ENCODE measurements at regions not wholly inside any gene's neighbourhood (a gene's known extent, or its start where the extent isn't known, plus 50 kb on each side); places are given as distances from the start of the nearest gene placed in this dataset.
"Not testable (repeated sequence)": the region's sequence is repeated elsewhere in the genome, so short reads cannot be mapped to it uniquely, and the experiment has no call there.

DNA sequence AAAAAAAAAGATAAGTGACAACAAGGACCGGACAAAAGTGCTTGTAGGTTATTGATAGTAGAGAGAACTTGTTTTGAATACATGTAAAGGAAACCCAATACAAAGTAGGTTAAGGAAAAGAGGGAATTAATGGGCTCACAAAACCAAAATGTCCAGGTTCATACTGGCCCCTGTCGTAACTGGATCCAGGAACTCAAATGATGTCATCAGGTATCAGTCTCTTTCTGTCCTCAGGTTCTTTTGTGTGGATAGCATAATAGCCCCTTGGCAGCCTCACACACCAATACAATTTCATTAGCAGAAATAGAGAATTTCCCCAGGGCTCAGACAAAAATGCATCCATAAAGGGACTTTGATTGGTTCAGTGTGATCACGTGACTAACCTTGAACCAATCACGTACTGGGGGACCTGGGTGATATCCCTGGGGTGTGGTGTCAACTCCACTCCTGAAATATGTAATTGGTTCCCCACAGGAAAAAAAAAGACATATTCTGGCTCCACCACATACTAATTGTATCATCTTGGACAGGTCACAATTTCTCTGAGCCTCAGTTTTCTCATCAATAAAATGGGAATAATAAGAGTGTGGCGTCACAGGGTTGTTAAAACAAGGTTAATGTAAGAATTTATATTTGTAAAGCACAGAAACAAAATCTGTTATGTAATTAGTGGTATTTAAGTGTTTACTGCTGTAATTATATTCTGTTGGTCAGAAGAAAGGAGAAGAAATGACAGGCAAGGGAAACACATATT lies 174.8 kb downstream of the PDGFRA start:
- in situ Hi-C loops (cut with HindIII; ENCODE audit: low sequenced_read_pairs) = no loop called here

DNA sequence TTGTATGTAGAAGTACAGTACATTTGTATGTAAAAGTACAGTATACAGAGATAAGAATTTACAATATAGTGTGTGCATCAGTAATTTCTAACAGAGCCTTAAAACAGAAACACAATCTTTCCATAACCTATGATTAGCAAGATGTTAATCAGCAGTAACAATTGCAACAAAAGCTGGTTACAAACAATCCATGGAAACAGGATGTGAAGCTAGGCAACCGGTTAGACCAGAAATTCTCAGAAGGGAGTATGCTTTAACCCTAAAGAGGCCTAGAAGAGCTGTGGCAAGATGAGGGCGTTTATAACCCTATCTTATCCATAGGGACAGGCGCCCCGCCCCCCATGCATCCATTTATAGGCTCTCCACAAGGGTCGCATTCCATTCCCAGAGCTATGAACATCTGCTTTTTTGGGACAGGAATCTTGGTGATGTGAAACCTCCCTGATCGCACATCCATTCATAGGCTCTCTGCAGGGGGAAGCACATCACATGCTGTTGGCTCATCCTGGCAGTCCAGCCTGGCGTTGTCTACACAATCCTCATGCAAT lies 180.3 kb downstream of the PDGFRA start:
- in situ Hi-C loops (cut with HindIII; ENCODE audit: low sequenced_read_pairs) = not testable (repeated sequence)

DNA sequence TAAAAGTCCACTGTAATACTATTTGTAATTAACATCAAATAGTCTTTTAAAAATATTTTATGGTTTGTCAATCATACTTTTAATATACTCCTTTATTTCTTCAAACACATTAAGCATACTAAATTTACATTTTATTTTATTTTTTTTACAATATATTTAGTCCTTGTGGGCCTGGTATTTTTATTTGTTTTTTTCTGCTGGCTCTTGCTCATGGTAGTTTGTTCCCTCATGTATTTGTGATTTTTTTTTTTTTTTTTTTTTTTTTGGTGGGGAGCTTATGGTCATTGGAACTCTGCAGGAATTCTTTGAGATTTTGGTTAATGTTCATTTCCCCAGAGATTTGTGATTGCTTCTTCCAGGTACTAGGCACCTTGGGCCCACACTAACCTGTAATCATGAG lies 185.5 kb downstream of the PDGFRA start:
- in situ Hi-C loops (cut with HindIII; ENCODE audit: low sequenced_read_pairs) = no loop called here

DNA sequence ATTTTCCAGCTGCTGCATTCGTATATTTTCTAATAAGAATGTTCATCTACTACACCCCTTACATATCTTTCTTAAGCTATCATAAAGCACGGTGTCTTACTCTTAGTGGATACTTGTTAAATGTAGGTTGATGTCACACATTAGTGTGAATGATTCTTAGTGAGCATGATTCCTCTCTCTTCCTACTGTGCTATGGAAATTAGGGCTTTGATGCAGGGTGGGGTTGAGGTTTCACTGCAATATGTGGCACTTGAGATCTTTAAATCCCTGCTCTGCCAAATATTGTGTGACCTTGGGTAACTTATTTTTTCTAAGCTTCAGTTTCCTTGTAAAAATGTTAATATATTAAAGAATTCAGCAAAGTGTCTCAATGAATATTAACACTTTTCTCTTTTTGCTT lies 188.4 kb downstream of the PDGFRA start:
- in situ Hi-C loops (cut with HindIII; ENCODE audit: low sequenced_read_pairs) = no loop called here

DNA sequence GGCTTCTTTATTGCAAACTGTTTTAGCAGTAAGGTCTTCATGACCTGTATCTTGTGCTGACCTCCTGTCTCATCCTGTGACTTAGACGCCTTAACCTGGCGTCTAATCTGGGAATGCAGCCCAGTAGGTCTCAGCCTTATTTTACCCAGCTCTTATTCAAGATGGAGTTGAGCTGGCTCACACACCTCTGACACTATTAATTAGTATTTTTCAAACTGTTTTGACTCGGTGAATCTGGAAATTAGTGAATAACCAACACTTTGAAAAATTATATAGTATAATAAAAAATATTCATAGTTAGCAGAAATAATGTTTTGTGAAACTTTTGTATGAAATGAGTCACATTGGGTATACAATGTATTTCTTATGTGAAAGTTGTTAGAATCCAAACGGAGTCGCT lies 189.4 kb downstream of the PDGFRA start:
- in situ Hi-C loops (cut with HindIII; ENCODE audit: low sequenced_read_pairs) = no loop called here

DNA sequence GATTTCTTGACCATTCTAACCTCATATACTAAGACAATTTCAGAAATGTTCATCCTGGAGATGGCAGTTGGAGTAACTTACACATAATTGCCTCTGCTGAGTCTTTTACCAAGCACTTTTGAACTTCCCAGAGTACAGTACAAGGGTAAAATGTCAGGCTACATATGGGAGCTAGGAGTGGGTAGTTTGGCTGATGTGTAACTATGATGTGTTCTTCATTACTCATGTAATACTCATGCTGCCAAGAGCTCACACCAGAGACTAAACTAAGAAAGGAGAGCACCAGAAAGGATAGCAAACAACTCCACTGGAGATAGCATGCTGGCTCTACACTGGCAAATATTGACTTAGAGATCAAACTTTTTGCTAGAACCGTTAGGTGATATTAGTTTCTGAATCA lies 194.0 kb downstream of the PDGFRA start:
- in situ Hi-C loops (cut with HindIII; ENCODE audit: low sequenced_read_pairs) = loop anchor here (5.0 kb wide), 1 partner anchor 86 kb away; no protein-coding TSS in a partner anchor

DNA sequence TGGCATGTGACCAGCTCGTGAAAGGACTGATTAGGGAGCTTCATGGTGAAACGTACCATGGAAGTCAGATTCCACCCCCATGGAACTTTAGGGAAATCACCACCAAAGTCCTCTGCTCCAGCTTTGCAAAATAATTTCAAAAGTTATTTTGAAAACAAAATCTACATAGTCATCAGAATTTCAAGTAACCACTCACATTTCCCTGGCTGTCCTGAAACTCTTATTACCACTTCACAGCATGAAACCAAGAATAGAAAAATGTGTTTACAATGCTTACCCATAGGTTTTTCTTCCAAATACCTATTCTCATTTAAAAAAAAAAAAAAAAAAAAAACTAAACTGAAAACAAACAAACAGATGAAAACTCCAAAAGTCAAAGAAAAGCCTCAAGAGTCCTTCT lies 198.7 kb downstream of the PDGFRA start:
- in situ Hi-C loops (cut with HindIII; ENCODE audit: low sequenced_read_pairs) = no loop called here

DNA sequence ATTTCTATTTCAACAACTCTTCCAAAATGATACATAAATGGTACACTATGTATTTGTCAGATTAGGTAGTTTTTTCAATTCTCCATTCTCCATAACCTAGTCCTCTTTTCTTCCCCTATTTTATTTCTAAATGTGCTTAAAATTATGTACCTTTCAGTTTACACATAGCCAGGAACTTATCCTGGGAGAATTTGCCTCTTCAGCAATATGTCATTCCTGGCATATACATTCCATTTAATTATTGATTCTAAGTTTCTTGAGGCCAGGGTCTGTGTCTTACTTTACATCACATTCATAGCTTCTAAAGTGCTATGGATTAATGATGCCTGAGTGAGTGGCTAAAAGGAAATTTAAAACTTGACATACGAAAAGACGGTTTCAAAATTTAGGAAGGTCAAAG lies 199.8 kb downstream of the PDGFRA start:
- in situ Hi-C loops (cut with HindIII; ENCODE audit: low sequenced_read_pairs) = no loop called here

DNA sequence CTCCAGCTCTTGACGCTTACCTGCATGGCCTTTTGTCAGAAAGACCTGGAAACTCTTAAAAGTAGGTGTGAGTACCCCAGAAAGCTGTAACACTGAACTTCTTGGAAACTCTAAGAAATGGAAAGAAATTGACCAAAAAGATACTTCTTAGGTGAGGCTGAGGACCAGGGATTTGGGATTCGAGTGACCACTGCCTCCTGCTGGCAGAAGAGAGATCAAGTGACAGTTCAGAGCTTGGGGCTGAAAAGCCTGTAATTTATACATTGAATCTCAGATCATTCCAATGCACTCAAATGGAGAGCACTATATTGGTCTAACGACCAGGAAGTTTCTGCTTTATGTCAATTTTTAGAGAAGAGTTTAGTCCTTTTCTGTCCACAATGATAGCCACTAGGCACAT lies 204.6 kb downstream of the PDGFRA start:
- in situ Hi-C loops (cut with HindIII; ENCODE audit: low sequenced_read_pairs) = no loop called here

DNA sequence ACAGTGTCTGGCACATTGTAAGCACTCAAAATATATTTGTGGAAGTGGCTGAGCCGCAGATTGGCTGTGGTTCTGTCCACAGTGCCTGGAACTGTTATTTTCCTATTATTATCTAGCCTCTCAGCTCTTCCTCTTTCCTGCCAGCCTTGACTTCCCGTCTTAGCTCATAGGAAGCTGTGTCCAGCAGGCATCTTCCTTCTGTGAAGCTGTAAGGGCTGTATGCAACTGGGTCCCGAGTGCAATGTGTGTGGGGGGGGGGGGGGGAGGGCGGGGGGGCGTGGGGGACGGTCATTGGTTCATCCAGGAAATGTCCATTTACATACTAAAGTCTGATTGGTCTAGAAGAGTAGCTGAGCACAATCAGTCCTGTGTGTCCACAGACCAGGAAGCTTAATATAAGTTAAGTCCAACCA lies 210.7 kb downstream of the PDGFRA start:
- in situ Hi-C loops (cut with HindIII; ENCODE audit: low sequenced_read_pairs) = no loop called here

DNA sequence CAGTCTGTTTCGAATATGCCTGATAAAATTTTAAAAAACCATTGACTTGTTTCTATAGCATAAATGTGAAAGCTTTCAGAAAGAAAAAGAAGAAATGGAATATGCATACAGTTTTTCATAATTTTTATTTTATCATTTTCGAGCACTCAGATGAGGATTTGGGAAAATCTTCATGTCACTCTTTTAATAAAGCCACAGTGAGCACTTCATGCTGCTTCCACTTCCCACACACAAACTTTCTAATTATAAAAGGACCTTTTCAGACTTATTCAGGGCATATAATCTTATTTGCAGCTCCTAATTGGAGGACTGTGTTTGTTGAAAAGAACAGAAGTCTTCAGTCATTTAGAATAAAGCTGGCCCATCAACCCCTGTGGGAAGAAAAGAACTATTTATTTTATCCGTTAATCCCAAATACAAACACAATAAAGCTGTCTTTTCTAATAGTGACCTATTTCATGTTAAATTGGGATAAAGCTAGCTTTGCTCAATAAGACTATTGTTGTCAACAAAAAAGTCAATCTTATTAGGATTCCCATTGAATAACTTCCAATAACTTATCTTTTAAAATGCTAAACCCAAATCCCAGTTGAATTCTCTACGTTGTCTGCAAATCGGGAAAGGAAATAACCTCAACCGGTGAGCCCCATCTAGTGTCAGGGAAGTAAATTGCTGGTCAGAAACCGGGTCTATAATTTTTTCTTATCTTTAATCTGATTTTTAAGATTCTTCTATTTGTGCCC lies 211.5 kb downstream of the PDGFRA start:
- in situ Hi-C loops (cut with HindIII; ENCODE audit: low sequenced_read_pairs) = no loop called here

DNA sequence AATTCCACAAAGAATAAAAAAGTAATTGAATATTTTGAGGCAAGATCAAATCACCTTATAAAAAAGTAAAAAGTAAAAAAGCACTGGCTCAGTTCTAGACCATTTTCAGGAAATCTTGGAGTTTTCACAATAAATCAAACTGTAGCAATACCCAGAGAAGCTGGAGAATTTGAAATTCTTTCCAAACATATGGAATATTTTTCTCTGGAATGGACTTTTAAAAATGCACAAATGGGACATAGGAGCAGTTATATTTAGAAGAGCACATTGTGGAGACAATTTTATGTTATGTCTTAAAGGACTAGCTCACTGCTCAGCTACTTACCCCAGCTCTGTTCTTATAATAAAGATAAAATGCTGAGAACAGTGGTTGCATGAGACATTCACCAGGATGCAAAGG lies 211.9 kb upstream of the KIT start:
- in situ Hi-C loops (cut with HindIII; ENCODE audit: low sequenced_read_pairs) = no loop called here

DNA sequence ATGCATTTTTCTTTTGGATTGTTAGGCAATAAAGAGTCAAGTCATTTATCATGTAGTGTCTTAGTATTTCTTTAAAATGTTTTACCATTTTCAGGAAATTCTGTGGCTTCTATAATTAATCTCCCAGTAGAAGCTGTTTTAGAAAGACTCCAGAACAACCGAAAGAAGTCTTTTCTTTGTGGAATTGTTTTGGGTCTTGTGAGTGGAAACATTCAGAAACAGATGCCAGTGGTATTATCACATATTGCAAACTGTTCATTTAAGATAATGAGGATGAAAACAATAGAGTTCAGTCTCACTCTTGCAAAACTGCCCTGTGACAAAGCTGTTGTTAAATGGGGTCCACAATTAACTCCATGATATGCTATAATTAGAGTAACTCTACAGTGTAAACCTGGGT lies 211.2 kb upstream of the KIT start:
- in situ Hi-C loops (cut with HindIII; ENCODE audit: low sequenced_read_pairs) = no loop called here

DNA sequence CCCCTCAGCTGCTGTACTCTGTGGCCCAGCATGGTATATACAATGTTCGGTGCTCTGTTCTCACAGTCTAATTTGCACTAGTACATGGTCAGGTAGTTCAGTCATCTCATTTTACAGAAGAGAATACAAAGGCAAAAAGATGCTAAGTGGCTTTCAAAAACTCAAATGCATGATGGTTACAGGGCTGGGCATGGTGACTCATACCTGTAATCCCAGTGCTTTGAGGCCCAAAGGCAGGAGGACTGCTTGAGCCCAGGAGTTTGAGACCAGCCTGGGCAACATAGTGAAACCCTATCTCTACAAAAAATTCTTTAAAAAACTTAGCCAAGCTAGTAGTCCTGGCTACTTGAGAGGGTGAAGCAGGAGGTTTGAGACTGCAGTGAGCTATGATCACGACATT lies 210.5 kb upstream of the KIT start:
- in situ Hi-C loops (cut with HindIII; ENCODE audit: low sequenced_read_pairs) = no loop called here

DNA sequence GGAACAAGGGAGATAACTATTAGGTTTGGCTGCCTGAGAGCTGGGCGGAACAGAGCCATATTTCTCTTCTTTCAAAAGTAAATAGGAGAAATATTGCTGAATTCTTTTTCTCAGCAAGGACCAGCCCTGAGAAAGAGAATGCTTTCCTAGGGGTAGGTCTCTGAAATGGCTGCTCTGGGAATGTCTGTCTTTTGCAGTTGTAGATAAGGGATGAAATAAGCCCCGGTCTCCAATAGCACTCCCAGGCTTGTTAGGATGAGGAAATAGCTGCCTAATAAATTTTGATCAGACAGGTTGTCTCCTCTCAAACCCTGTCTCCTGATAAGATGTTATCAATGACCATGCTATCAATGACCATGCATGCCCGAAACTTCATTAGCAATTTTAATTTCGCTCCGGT lies 207.8 kb upstream of the KIT start:
- in situ Hi-C loops (cut with HindIII; ENCODE audit: low sequenced_read_pairs) = no loop called here

DNA sequence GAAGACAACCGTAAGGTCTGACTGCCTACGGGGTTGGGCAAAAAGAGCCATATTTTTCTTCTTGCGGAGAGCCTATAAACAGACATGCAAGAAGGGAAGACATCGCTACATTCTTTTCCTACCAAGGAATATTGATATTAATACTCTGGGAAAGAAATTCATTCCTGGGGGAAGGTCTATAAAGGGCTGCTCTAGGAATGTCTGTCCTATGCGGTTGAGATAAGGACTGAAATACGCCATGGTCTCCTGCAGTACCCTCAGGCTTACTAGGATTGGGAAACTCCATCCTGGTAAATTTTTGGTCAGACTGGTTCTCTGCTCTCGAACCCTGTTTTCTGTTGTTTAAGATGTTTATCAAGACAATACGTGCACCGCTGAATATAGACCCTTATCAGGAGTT lies 190.8 kb upstream of the KIT start:
- in situ Hi-C loops (cut with HindIII; ENCODE audit: low sequenced_read_pairs) = not testable (repeated sequence)

DNA sequence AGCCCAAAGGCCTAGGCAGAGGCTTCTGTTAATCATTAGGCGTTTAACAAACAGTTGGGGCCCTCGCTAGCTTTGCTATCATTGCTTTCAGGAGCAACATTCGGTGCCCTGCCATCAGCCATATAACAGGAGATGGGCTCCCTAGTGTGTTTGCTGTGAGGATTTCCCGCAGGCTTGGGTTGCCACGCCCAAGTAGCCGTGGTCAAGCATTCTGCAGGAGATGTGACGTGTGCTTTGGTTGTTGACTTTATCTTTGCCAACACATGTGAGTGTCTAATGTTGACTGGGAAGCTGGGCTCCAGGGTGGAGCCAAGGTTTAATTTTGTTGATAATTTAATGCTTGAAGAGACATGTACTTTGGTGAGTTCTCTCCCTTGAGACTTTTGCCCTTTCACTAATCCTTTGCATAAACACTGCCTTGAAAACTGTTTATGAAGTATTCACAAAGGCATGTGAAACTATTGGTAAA lies 184.6 kb upstream of the KIT start:
- in situ Hi-C loops (cut with HindIII; ENCODE audit: low sequenced_read_pairs) = no loop called here

DNA sequence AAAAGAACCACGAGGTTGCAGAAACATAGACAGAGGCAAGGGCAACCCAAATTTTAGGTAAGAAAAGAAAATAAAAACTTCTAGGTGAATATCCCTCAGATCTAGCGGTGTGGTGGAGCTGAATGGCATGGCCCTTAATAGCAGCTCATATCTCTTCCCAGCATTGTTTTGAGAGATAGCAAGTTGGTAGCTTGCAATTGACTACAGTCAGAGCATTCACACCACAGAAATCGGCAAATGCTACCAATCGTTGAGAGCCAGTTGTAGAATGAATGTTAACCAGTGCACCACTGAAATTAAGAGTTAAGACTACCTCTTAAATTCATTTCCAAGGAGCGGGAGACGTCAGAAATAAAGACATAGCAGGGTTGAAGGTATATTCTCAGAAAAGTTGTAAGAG lies 184.0 kb upstream of the KIT start:
- in situ Hi-C loops (cut with HindIII; ENCODE audit: low sequenced_read_pairs) = no loop called here

DNA sequence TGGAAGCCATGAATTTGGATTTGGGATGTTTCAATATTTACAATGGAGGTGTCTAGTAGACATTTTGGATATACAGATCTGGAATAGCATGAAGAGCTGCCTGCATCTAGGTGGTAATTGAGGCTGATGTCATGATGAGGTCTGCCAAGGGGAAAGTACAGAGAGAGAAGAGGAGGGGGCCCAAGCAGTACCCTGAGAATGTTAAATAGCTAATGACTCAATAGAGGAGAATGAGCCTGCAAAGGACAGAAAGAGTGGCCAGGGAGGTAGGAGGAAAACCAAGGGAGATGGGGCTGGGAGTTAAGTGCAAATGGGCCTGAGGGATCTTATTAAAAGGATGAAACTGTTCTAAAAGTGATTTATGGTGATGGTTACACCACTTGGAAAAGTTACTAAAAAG lies 182.2 kb upstream of the KIT start:
- in situ Hi-C loops (cut with HindIII; ENCODE audit: low sequenced_read_pairs) = no loop called here

DNA sequence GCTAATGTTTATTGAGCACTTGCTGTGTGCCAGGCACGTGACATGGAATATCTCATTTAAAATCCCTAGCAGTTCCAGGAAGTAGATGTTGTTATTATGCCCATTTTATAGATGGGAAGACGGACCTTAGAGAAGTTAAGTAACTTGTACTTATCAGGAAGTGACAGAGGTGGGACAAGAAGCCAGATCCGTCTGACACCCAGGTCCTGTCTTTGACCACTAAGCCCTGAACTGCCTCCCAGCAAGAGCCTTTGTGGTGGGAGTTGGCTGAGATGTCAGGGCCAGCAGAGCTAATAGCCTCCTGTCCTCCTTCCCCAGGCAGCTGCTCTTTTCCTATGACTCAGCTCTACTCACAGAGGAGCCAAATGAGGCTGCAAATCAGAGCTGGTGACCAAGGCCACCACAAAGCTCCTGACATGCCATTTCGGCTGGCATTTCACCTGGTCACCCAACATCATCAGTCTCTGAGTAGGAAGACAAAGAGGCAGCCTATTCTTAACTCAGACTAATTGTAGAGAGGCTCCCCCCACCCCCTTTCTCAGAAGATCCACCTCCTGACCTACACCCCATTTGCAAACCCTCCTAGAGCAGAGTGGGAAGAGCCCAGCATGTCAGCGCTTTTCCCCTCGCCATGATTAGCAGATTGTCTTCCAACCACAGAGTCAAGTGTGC lies 175.1 kb upstream of the KIT start:
- in situ Hi-C loops (cut with HindIII; ENCODE audit: low sequenced_read_pairs) = no loop called here

DNA sequence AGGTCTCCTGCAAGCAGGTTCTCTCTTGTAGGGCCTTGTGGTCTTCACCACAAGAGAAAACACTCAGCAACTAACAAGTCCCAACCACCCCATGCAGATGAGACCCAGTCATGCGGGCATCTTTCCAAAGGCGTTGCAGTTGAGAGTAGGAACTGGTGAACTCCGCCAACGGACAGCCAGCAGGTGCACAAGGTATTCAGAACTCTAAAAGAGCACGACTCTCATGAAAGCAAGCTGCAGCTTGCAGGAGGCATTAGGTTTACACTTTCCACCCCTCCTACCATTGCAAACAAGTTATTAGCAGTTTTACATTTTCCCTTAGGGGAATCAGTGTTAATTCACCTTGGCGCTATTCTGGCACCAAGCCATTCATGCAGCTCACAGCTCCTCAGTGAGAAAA lies 173.4 kb upstream of the KIT start:
- in situ Hi-C loops (cut with HindIII; ENCODE audit: low sequenced_read_pairs) = no loop called here

DNA sequence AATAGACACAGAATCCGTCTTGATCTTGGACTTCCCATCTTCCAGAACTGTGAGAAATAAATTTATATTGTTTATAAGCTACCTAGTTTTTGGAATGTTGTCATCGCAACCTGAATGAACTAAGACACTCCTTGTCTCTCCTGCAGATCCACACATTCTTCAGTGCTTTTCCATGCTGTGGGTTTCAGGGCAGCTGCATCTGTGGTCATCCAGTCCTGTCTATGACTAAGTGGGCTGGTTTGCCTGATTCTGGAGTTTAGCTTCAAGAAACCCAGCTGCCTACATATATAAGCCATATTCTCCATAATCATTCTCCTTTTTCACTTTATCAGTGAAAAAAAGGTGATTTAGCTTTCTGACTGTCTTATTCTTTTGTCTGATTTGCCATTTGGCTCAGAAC lies 170.3 kb upstream of the KIT start:
- in situ Hi-C loops (cut with HindIII; ENCODE audit: low sequenced_read_pairs) = no loop called here
